HL-60 (cell line): ENCODE measurements at regions not wholly inside any gene's neighbourhood (a gene's known extent, or its start where the extent isn't known, plus 50 kb on each side); places are given as distances from the start of the nearest gene placed in this dataset.

Source experiments
- DNase-seq, 2 experiments: peaks; one replicate each; pipeline ENCODE4 v3.0.0-alpha.2; 2010 to 2020; ENCODE audit warnings: low read depth in 1 of 2, low spot score in 1 of 2
- H3K27ac ChIP-seq: fragments of 250-450 bp; sonication (Bioruptor Pico); replicated peaks from 2 replicates; pipeline ENCODE4 v1.5.1; 2020; ENCODE audit warnings: mild to moderate bottlenecking, moderate library complexity
- H3K27me3 ChIP-seq: fragments of 250-450 bp; sonication (Bioruptor Pico); 2 replicates; pipeline ENCODE4 v1.5.1; 2021; ENCODE audit warnings: mild to moderate bottlenecking, moderate library complexity; ENCODE audit not compliant: insufficient read depth, poor library complexity, severe bottlenecking
- H3K4me3 ChIP-seq: replicated peaks from 2 replicates; pipeline ENCODE4 v1.5.1; 2011; ENCODE audit warnings: mild to moderate bottlenecking, control low read depth, low read length; ENCODE audit not compliant: insufficient read depth
- CTCF ChIP-seq: IDR thresholded peaks from one replicate; pipeline ENCODE4 v1.5.1; 2011; ENCODE audit warnings: low read length, control low read depth, inconsistent platforms; ENCODE audit not compliant: insufficient read depth
- GABPA ChIP-seq: IDR thresholded peaks from 2 replicates; pipeline ENCODE4 v1.6.1; 2012; ENCODE audit warnings: low read depth
- POLR2AphosphoS5 ChIP-seq: IDR thresholded peaks from 2 replicates; pipeline ENCODE4 v1.6.1; 2012; ENCODE audit warnings: low read depth
- REST ChIP-seq: IDR thresholded peaks from 2 replicates; pipeline ENCODE4 v1.6.1; 2012; ENCODE audit warnings: low read depth; ENCODE audit not compliant: insufficient replicate concordance
- SPI1 ChIP-seq: IDR thresholded peaks from 2 replicates; pipeline ENCODE4 v1.6.1; 2012; ENCODE audit warnings: low read depth, mild to moderate bottlenecking, borderline replicate concordance

GRCh38 chr1:25011943-25012638 is 82.0 kb upstream of the RUNX3 start:
- TF ChIP-seq REST (no peak), POLR2AphosphoS5 (no peak), GABPA (no peak), SPI1 (no peak), CTCF (no peak)
- no peak for DNase-seq
- H3K27me3 ChIP-seq = no peaks in the 10 kb centered on the region
- no peak overlapping the region for H3K4me3 ChIP-seq
- no peak overlapping the region for H3K27ac ChIP-seq

- Histone ChIP-seq H3K27me3 (no peaks in the 10 kb centered on the region), H3K4me3 (no peak overlapping the region), H3K27ac (no peak overlapping the region)
- DNase-seq = no peak
- TF ChIP-seq SPI1 (peak; percentile 65), POLR2AphosphoS5 (no peak)
These were observed 81.2 kb upstream of the RUNX3 start for GRCh38 chr1:25011275-25011674.

GRCh38 chr1:25009671-25010262 is 79.7 kb upstream of the RUNX3 start:
- Histone ChIP-seq H3K4me3 (no peak overlapping the region), H3K27me3 (no peaks in the 10 kb centered on the region)

More at GRCh38 chr1:25009671-25010262, 79.7 kb upstream of the RUNX3 start:
- H3K27ac ChIP-seq = no peak overlapping the region
- no peak for TF ChIP-seq POLR2AphosphoS5
- TF ChIP-seq SPI1 = no peak
- no peak for TF ChIP-seq REST
- no peak for TF ChIP-seq GABPA
- no peak for TF ChIP-seq CTCF
- DNase-seq = no peak
